Inflammatory macrophage treated with lipopolysaccharide for 1 hour (primary cell): ENCODE measurements at regions not wholly inside any gene's neighbourhood (a gene's known extent, or its start where the extent isn't known, plus 50 kb on each side); places are given as distances from the start of the nearest gene placed in this dataset.
"Not testable (repeated sequence)": the region's sequence is repeated elsewhere in the genome, so short reads cannot be mapped to it uniquely, and the experiment has no call there.

ENCODE experiments used
- DNase-seq, 2 donors: peaks; one replicate each; pipeline ENCODE4 v3.0.0-alpha.2; 2020 to 2022

- no peak for DNase-seq
These were observed 387.2 kb downstream of the TCERG1L start for GRCh38 chr10:130924138-130924819.

DNA sequence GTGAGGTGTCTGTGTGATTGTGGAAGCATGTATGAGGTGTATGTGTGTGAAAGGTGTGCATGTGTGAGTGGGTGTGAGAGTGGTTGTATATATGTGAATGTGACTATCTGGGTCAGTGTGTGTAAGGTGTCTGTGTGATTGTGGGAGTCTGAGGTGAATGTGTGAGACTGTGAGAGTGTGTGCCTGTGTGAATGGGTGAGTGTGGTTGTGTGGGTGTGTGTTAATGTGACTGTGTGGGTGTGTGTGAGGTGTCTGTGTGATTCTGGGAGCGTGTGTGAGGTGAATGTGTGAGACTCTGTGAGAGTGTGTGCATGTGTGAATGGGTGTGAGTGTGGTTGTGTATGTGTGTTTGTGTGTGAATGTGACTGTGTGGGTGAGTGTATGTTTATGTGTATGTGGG is 385.1 kb downstream of the TCERG1L start:
- no peak for DNase-seq

DNA sequence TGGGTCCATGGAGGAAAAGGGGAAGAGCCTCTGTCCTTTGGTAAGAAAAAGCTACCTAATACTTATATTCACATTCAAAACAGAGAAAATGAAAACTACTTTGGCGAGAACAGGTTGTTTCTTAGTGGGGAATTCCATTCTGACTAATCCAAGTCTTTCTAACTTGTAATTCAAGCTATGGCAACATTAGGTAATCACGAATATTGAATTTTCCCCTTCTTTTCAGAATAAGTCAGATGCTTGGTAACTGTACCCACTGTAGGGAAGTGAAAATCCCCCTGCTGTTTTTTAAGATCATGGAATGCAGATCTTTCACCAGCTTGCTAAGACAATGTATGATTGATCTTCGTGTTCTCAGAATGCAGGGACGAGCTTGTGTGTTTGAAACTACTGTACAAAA is 384.4 kb downstream of the TCERG1L start:
- peak in 1 of 2 donors; percentile 7 for DNase-seq

- no peak for DNase-seq
These were observed 383.2 kb downstream of the TCERG1L start for GRCh38 chr10:130928306-130928705.

DNA sequence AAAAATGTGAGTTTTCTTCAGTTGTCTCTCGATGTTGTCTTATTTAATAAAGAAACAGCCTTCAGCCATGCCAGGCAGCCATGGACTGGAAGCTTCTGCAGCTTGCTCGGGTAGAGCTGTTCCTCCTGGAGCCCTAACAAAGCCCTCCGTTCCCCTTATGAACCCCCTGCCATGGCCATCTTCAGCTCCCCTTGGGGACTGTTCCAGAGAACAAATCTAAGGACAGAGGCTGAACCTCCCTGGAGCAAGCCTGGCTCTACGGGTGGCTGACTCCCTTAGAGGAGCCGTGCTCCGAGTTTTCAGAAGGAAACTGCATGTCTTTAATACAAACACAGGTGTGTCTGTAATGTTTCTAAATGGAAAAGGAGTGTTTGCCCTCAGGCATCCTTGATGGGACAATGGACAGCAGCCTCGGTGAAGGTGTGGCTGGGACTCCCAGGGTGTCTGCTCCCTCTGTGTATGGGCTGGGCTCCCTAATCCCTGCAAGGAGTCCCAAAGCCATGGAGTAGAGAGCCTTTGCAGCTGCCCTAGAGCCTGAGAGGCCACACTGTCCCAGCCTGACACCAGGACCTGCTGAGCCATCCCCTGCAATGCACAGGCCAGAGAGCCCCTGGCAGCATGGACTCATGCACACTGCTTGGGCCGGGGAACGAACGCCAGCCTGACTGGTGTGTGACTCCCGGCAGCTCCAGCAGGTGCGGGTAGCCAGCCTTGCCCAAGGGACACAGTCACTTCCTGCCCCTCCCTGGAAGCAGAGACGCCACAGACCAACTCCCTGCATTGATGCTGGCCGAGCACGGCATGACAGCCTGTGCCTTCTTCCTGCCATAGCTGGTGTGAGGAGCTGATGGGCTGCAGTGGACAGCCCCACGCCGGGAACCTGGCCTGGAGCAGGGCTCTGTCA is 381.8 kb downstream of the TCERG1L start:
- DNase-seq = no peak

DNA sequence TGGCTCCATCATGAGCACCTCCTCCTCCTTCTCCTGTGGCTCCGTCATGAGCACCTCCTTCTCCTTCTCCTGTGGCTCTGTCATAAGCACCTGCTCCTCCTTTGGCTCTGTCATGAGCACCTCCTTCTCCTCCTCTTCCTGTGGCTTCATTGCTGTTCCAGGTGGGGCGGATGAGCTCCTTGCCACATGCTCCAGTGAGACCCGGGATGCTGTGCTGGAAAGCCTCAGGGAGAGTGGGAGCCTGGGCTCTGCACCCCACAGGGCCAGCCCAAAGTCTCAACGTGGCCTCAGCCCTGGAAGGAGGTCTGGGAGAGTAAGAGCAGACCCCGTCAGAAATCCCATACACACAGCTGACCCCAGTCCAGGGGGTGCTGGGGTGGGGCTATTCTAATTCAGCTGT is 380.7 kb downstream of the TCERG1L start:
- no peak for DNase-seq

GRCh38 chr10:130931256-130931655 is 380.3 kb downstream of the TCERG1L start:
- DNase-seq = no peak

DNA sequence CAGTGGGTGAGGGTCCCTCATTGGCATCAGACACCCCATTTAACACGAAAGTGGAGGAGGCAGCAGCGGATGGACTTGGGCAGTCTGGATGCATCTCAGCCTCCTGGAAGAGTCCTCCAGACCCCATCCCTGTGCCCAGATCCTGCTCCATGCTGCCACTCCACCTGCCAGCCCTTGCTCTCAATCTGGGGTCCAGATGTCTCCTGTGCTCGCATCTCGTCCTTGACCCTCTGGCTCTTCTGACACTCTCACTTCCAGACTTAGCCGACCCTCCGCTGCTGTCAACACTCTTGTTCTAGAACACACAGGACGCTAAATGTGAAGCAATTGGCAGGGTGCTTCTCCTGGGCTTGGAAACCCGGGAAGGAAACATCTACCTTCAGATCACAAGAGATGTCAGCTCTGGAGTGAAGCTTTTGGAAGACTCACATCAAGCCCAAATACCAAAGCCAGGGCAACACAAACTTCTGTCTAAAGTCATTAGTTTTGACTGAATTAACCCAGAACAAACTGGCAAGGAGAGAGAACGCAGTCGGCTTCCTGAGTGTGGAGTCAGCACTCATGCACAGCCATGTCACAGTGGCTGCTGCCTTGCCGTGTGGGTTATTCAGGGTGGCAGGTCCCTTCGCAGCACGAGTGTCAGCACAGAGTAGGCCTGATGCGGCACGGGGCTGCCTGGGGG is 379.1 kb downstream of the TCERG1L start:
- DNase-seq = no peak

DNA sequence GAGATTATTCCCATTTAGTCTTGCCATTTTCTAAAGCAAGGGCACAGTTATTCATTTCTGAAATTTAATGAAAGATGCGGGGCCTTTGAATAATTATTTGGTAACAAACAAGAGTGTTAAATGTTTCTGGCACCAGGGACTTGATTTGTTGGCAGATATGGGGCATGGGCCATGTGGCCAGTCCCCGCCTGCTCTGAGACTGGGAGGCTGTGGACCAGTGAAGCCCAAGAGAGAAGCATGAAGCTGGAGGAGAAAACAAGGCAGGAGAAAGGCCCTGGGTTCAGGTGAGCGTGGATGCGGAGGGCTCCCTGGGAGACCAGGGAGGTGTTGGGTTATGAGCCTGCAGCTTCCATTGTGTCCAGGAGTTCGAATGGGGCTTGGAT is 378.5 kb downstream of the TCERG1L start:
- DNase-seq = no peak

DNA sequence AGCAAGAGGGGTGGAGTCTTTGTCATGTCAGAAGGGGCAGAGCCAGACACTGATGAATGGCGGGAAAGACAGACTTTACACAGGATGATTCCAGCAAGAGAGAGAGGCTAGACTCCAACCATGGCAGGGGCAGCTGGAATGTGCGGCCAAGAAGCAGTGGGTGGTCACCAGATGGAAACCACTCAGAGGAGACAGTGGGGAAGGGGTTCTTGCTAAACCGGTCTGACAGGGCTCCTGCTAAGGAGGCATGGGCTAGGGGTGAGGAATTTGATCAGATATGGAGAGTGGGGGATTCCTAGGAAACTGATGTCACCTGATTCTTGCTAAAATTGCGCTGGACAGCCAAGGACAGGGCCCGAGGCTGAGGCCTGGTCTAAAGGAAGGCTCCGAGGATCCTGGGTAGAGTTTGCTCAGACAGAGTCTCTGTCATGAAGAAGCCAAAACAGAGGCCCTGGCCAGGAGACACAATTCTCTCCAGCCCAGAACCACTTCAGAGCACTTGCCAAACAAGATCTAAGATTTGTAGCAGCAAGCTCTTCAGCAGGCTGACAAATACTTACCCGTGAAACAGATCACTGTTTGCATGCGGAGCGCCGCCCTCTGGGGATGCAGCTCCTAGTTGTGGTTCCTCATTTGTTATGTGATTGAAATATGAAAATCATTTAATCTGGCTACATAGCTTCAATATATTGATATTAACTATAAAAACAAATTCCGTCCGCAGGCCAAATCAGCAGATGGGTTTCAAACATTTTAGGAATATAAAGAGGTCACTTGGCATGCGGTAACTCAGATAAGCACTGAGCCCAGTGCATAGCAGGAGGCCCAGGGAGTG is 377.0 kb downstream of the TCERG1L start:
- no peak for DNase-seq

DNA sequence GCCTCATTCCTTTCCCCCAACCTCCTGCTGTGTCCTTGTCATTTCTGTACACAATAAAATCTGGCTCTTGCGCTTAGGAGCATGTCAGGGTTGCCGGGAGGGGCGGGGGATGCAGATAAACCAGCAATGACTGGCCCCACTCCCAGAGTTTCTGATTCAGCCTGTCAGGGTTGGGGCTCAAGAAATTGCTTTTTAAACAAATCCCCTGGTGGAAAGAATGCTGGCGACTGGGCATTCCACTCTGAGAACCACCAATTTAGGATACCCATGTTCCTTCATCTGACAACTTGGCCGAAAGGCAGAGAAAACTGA is 376.4 kb downstream of the TCERG1L start:
- DNase-seq = no peak

DNA sequence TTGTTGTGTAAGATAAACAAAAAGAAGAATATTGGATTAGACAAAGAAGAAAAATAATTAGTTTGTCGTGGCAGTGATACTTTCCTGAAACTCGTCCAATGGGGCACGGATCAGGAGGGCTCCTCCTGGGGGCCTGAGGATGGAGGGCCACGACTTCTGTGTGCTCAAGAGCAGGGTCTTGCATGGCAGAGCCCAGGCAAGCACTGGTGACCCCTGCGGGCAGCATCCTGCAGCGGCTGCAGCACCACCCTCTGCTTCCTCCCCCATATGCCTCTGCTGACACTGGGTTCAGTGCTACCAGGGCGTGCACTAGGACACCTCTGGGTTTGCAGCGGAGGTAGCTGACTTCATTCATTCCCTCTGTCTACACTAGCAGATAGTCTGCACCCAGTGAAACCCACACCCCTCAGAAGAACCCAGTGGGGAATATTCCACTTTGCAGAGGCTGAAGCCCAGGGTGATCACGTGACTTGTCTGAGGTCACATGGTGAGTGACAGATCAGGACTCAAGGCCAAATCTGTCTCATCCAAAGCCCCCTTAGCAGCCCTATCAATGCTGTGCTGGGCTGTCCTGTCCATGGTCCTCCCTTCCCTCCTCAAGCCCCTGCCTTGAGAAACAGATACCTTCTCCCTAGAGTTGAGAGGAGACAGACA is 375.5 kb downstream of the TCERG1L start:
- DNase-seq = no peak

GRCh38 chr10:130936851-130937250 is 374.7 kb downstream of the TCERG1L start:
- DNase-seq = no peak

GRCh38 chr10:130938051-130938450 is 373.5 kb downstream of the TCERG1L start:
- no peak for DNase-seq

- DNase-seq = not testable (repeated sequence)
These were observed 372.6 kb downstream of the TCERG1L start for GRCh38 chr10:130938891-130939290.

- peak in 1 of 2 donors; percentile 1 for DNase-seq
These were observed 369.6 kb downstream of the TCERG1L start for GRCh38 chr10:130941886-130942285.

DNA sequence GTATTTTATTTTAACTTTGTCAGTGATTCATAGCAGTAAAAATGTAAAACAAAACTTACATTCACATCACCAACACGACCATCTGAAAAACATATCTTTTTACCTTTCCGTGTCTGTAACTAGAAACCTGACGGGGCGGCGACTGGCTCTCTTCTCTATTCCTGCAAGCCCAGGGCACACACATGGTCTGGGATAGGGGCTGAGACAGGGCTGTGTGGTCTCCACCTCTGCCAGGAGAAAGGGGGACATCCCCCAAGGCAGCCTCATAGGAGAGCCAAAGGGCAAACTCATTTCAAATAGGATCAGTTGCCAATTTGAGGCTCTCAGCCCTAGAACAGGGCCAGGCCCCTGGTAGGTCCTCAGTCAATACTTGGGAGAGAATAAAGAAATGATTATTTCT is 359.4 kb downstream of the TCERG1L start:
- DNase-seq = no peak

DNA sequence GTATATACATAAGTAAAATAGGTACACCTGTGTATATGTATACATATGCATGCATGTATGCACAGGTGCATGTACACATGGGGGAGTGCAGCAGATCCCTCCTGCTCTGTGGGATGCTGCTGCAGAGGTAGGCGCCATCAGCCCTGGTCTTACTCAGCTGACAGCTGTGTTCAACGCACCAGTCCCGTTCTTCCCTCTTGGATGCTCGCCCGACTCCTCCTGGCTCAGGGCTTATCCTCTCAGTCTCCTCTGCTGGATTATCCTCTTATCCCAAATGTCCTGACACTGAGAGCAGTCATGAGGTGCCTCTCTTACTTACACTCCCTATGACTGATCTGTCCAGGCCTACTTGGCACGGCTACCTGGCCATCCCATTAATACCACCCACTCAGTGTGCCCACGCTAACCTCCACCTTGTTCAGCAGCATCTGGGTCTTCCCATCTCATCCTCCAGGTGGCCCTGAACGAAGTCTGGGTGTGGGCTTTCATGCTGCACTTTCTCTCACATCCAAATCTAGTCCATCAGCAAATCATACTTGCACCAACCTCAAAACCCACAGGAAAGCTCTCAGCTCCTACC is 357.1 kb downstream of the TCERG1L start:
- no peak for DNase-seq

GRCh38 chr10:130956251-130956650 is 355.3 kb downstream of the TCERG1L start:
- no peak for DNase-seq

- DNase-seq = no peak
These were observed 354.1 kb downstream of the TCERG1L start for GRCh38 chr10:130957423-130957822.

- DNase-seq = no peak
These were observed 353.5 kb downstream of the TCERG1L start for GRCh38 chr10:130958003-130958402.
